ENCODE measurements at regions not wholly inside any gene's neighbourhood (a gene's known extent, or its start where the extent isn't known, plus 50 kb on each side); places are given as distances from the start of the nearest gene placed in this dataset.

- TF ChIP-seq EZH2phosphoT487 (IDR thresholded peaks at IDR 0.05; ENCODE audit: insufficient read depth, low read depth) (no peak), EZH2 (IDR thresholded peaks at IDR 0.05; ENCODE audit: insufficient read depth, poor library complexity, severe bottlenecking) (no peak)
These were observed 135.4 kb downstream of the EVX1 start for GRCh38 chr7:27377988-27378387.

Measured in GM23248 (cell line).